OCI-LY7 (cell line): ENCODE measurements at regions not wholly inside any gene's neighbourhood (a gene's known extent, or its start where the extent isn't known, plus 50 kb on each side); places are given as distances from the start of the nearest gene placed in this dataset.

Source experiments
- BruUV-seq: library from RNA; stranded (reverse); fragments of 400-500 nt; replicated peaks from 2 replicates; lab custom pipeline; 2021; lab: Mats Ljungman, UMichigan
- CTCF ChIA-PET: fragments of 300-600 bp; sonication (Branson Sonifier 250); formaldehyde crosslinking; loops from one replicate; lab custom pipeline; 2022; ENCODE audit warnings: antibody characterized with exemption; ENCODE audit not compliant: unreplicated experiment; lab: Charles Lee
- POLR2A ChIA-PET: fragments of 300-600 bp; sonication (Branson Sonifier 250); formaldehyde crosslinking; loops from one replicate; lab custom pipeline; 2022; ENCODE audit warnings: antibody characterized with exemption; lab: Charles Lee
- DNase-seq: peaks from one replicate; pipeline ENCODE4 v3.0.0-alpha.2; 2015; ENCODE audit warnings: low spot score
- H2AFZ ChIP-seq: fragments of 200-600 bp; sonication (generic), shearing (Covaris generic); 2 replicates; pipeline ENCODE4 v1.6.1; 2014; ENCODE audit warnings: mild to moderate bottlenecking, antibody characterized with exemption, low read length, moderate library complexity
- H3K27ac ChIP-seq: fragments of 200-600 bp; sonication (generic); 2 replicates; pipeline ENCODE4 v1.5.1; 2014; ENCODE audit warnings: mixed run types, low read depth, mild to moderate bottlenecking, moderate library complexity, low read length, inconsistent platforms; ENCODE audit not compliant: poor library complexity, severe bottlenecking
- H3K36me3 ChIP-seq: fragments of 200-600 bp; sonication (generic); 2 replicates; pipeline ENCODE4 v1.6.1; 2014; ENCODE audit warnings: mild to moderate bottlenecking, antibody characterized with exemption, low read length, moderate library complexity, mixed read lengths; ENCODE audit not compliant: insufficient read depth
- H3K4me1 ChIP-seq: fragments of 200-600 bp; sonication (generic); 2 replicates; pipeline ENCODE4 v1.5.1; 2014; ENCODE audit warnings: mild to moderate bottlenecking, low read length; ENCODE audit not compliant: insufficient read depth, poor library complexity, severe bottlenecking
- H3K4me2 ChIP-seq: fragments of 200-600 bp; sonication (generic); 2 replicates; pipeline ENCODE4 v1.6.1; 2014; ENCODE audit warnings: mild to moderate bottlenecking, low read length
- H3K4me3 ChIP-seq: fragments of 200-600 bp; sonication (generic); 2 replicates; pipeline ENCODE4 v1.5.1; 2014; ENCODE audit warnings: mild to moderate bottlenecking, low read depth, low read length; ENCODE audit not compliant: poor library complexity, severe bottlenecking
- H3K79me2 ChIP-seq: fragments of 200-600 bp; sonication (generic); 2 replicates; pipeline ENCODE4 v1.6.1; 2016; ENCODE audit warnings: low read depth, mild to moderate bottlenecking, low read length, moderate library complexity, mixed read lengths; ENCODE audit not compliant: insufficient read depth
- H3K9me2 ChIP-seq: fragments of 200-600 bp; sonication (generic); 2 replicates; pipeline ENCODE4 v1.6.1; 2016; ENCODE audit warnings: mild to moderate bottlenecking, low read length, mixed read lengths; ENCODE audit not compliant: insufficient read depth
- H3K9me3 ChIP-seq: fragments of 200-600 bp; sonication (generic); 2 replicates; pipeline ENCODE4 v1.6.1; 2014; ENCODE audit warnings: mild to moderate bottlenecking, mixed run types, low read length, mixed read lengths
- H4K20me1 ChIP-seq: fragments of 200-600 bp; sonication (generic); 2 replicates; pipeline ENCODE4 v1.6.1; 2014; ENCODE audit warnings: mild to moderate bottlenecking, antibody characterized with exemption, low read length, moderate library complexity, mixed read lengths; ENCODE audit not compliant: insufficient read depth
- EZH2phosphoT487 ChIP-seq: fragments of 200-600 bp; sonication (generic); IDR thresholded peaks from 2 replicates; pipeline ENCODE4 v1.6.1; 2018; ENCODE audit warnings: low read depth, borderline replicate concordance, mild to moderate bottlenecking, mixed run types, antibody characterized with exemption, low read length, moderate library complexity, mixed read lengths
- intact Hi-C: fragments of 100-400 bp; cut with micrococcal nuclease; formaldehyde crosslinking; loops from one replicate; pipeline ENCODE4 v1.10.0; 2022; ENCODE audit not compliant: unreplicated experiment
- TF ChIP-seq, protein P1 (sequence below): fragments of 200-600 bp; sonication (generic); conservative IDR thresholded peaks from 2 replicates; pipeline ENCODE4 v1.5.1; 2014; ENCODE audit warnings: mild to moderate bottlenecking, antibody characterized with exemption, low read length, moderate library complexity, mixed read lengths

DNA sequence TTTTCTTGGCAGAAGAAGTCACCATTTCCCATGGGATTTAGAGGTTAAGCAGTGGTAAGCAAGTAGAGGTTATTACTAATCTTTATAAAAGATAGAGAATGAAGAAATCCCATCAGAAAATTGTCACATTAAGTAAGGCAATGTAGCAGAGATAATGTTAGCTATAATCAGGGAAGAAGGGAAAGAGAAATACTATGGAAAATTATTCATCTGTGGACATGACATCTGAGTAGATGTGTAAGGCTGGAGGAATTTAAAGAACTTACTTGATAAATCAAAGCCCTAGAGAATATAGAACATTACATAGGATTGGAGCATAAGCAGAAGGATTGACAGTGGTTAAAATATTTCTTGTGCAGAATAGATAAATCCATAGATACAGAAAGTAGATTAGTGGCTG, 553.1 kb upstream of the CBLB start:
- ChIA-PET POLR2A (no interaction called here), CTCF (no interaction called here)
- Histone ChIP-seq H3K4me2 (no peak overlapping the region), H4K20me1 (no peaks in the 10 kb centered on the region), H3K9me3 (no peaks in the 10 kb centered on the region; the same call in 1 of the 2 replicates), H3K27ac (no peak overlapping the region), H3K79me2 (no peaks in the 10 kb centered on the region), H3K36me3 (no peaks in the 10 kb centered on the region), H2AFZ (no peak overlapping the region), H3K9me2 (no peaks in the 10 kb centered on the region), H3K4me3 (no peak overlapping the region), H3K4me1 (peaks cover 11% of the 10 kb centered on the region)
- TF ChIP-seq EZH2phosphoT487, result no peak
- TF ChIP-seq, protein P1, sequence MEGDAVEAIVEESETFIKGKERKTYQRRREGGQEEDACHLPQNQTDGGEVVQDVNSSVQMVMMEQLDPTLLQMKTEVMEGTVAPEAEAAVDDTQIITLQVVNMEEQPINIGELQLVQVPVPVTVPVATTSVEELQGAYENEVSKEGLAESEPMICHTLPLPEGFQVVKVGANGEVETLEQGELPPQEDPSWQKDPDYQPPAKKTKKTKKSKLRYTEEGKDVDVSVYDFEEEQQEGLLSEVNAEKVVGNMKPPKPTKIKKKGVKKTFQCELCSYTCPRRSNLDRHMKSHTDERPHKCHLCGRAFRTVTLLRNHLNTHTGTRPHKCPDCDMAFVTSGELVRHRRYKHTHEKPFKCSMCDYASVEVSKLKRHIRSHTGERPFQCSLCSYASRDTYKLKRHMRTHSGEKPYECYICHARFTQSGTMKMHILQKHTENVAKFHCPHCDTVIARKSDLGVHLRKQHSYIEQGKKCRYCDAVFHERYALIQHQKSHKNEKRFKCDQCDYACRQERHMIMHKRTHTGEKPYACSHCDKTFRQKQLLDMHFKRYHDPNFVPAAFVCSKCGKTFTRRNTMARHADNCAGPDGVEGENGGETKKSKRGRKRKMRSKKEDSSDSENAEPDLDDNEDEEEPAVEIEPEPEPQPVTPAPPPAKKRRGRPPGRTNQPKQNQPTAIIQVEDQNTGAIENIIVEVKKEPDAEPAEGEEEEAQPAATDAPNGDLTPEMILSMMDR, result no peak
- BruUV-seq, result no TSS peak
- intact Hi-C loops, result no loop called here
- no peak for DNase-seq

- Histone ChIP-seq H3K4me3 (no peak overlapping the region), H3K79me2 (no peaks in the 10 kb centered on the region), H3K4me1 (peaks cover 11% of the 10 kb centered on the region), H3K9me3 (no peaks in the 10 kb centered on the region; the same call in 1 of the 2 replicates), H3K9me2 (no peaks in the 10 kb centered on the region), H3K4me2 (no peak overlapping the region), H3K36me3 (no peaks in the 10 kb centered on the region), H2AFZ (peak overlapping the region; percentile 37; the same call in 1 of the 2 replicates), H4K20me1 (no peaks in the 10 kb centered on the region), H3K27ac (no peak overlapping the region)
- ChIA-PET CTCF (no interaction called here), POLR2A (interaction anchor here (0.6 to 1.1 kb wide), 3 partner anchors 27 to 203 kb away, joined by 3 to 7 read pairs (median 3); no protein-coding TSS in a partner anchor)
- intact Hi-C loops, result no loop called here
- no peak for TF ChIP-seq EZH2phosphoT487
- TF ChIP-seq, protein P1, result no peak
- BruUV-seq, result no TSS peak
- no peak for DNase-seq
Measured at GRCh38 chr3:106423321-106424225, 554.8 kb upstream of the CBLB start.

GRCh38 chr3:106425026-106425425, 556.2 kb upstream of the CBLB start:
- Histone ChIP-seq H4K20me1 (no peaks in the 10 kb centered on the region), H3K9me2 (no peaks in the 10 kb centered on the region), H3K36me3 (no peaks in the 10 kb centered on the region), H3K27ac (no peak overlapping the region), H3K79me2 (no peaks in the 10 kb centered on the region), H3K9me3 (no peaks in the 10 kb centered on the region; the same call in 1 of the 2 replicates), H2AFZ (0 out of 2 replicates have a peak overlapping the region, but pooled peaks have one; percentile 0), H3K4me1 (peaks cover 10% of the 10 kb centered on the region), H3K4me2 (no peak overlapping the region), H3K4me3 (no peak overlapping the region)
- ChIA-PET CTCF (interaction anchor here (0.6 kb wide), 1 partner anchor 849 kb away, joined by 3 read pairs; no protein-coding TSS in a partner anchor), POLR2A (interaction anchor here (0.6 to 1.4 kb wide), 5 partner anchors 13 to 1007 kb away, joined by 3 to 7 read pairs (median 4); no protein-coding TSS in a partner anchor)
- BruUV-seq, result no TSS peak
- intact Hi-C loops, result no loop called here
- DNase-seq, result no peak
- TF ChIP-seq EZH2phosphoT487, result no peak
- TF ChIP-seq, protein P1, result no peak
